ENCODE measurements at regions not wholly inside any gene's neighbourhood (a gene's known extent, or its start where the extent isn't known, plus 50 kb on each side); places are given as distances from the start of the nearest gene placed in this dataset.

GRCh38 chr12:92634730-92635129 is 68.1 kb upstream of the PLEKHG7 start:
- POLR2A ChIA-PET, result no interaction called here
- FAIRE-seq, result no peak
- Histone ChIP-seq H3K9me3 (no peaks in the 10 kb centered on the region), H3K4me3 (no peak overlapping the region), H3K27ac (no peak overlapping the region), H3K4me2 (no peak overlapping the region), H3K4me1 (no peaks in the 10 kb centered on the region)
- DNase-seq (ENCODE audit: low read depth in 1 of 2, low spot score in 1 of 2), result no peak
- CTCF ChIA-PET, result interaction anchor here (1.0 to 1.3 kb wide), 2 partner anchors 15 to 19 kb away, joined by 3 read pairs; no protein-coding TSS in a partner anchor
- ATAC-seq, result no peak
- TF ChIP-seq POLR2A (IDR thresholded peaks at IDR 0.05; ENCODE audit: low read length) (no peak), GATA3 (IDR thresholded peaks at IDR 0.05; ENCODE audit: borderline replicate concordance) (no peak), E2F6 (IDR thresholded peaks at IDR 0.05; ENCODE audit: borderline replicate concordance, low read depth) (no peak), CHD4 (IDR thresholded peaks at IDR 0.05; ENCODE audit: borderline replicate concordance) (no peak), ESRRA (IDR thresholded peaks at IDR 0.05; ENCODE audit: borderline replicate concordance, low read length) (no peak), EHMT2 (IDR thresholded peaks at IDR 0.05; ENCODE audit: low read depth) (no peak), HOXB5 (CRISPR knock-in tag; IDR thresholded peaks at IDR 0.05) (no peak), CTCF (IDR thresholded peaks at IDR 0.05) (no peak), SMC3 (IDR thresholded peaks at IDR 0.05) (no peak)
- 77% methylated on average over 2 of the region's 2 CpGs for WGBS (ENCODE audit: missing lambda C conversion rate)

GRCh38 chr12:92634202-92634601 is 68.6 kb upstream of the PLEKHG7 start:
- Histone ChIP-seq H3K4me1 (no peaks in the 10 kb centered on the region), H3K4me2 (no peak overlapping the region), H3K9me3 (no peaks in the 10 kb centered on the region), H3K27ac (no peak overlapping the region), H3K4me3 (no peak overlapping the region)
- TF ChIP-seq NR3C1 (IDR thresholded peaks at IDR 0.05), result no peak
- no peak for TF ChIP-seq ATOH8 (CRISPR knock-in tag; IDR thresholded peaks at IDR 0.05; ENCODE audit: low read depth)
- TF ChIP-seq PHF8 (IDR thresholded peaks at IDR 0.05; ENCODE audit: borderline replicate concordance, low read depth), result no peak
- no peak for TF ChIP-seq MAX (IDR thresholded peaks at IDR 0.05)
- no peak for TF ChIP-seq EP300 (IDR thresholded peaks at IDR 0.05)
- no peak for TF ChIP-seq HMGXB4 (CRISPR knock-in tag; IDR thresholded peaks at IDR 0.05; ENCODE audit: borderline replicate concordance)
- TF ChIP-seq ZNF302 (CRISPR knock-in tag; IDR thresholded peaks at IDR 0.05), result no peak
- no peak for TF ChIP-seq NFE2L2 (conservative IDR thresholded peaks at IDR 0.05; ENCODE audit: low read length)
- no peak for TF ChIP-seq HEYL (CRISPR knock-in tag; IDR thresholded peaks at IDR 0.05)
- no peak for TF ChIP-seq USF2 (IDR thresholded peaks at IDR 0.05)
- TF ChIP-seq ZFP36 (IDR thresholded peaks at IDR 0.05; ENCODE audit: borderline replicate concordance, partially characterized antibody), result no peak
- no peak for FAIRE-seq
- ATAC-seq, result no peak
- ChIA-PET CTCF (interaction anchor here (1.0 to 3.3 kb wide), 2 partner anchors 15 kb away, joined by 3 to 17 read pairs; no protein-coding TSS in a partner anchor), POLR2A (no interaction called here)
- 83% methylated on average over 6 of the region's 6 CpGs for WGBS (ENCODE audit: missing lambda C conversion rate)
- DNase-seq (ENCODE audit: low read depth in 1 of 2, low spot score in 1 of 2), result no peak

All from A549 (cell line).